GM12878 (cell line): ENCODE measurements at regions not wholly inside any gene's neighbourhood (a gene's known extent, or its start where the extent isn't known, plus 50 kb on each side); places are given as distances from the start of the nearest gene placed in this dataset.

Experiments used
- BCL11A ChIP-seq: IDR thresholded peaks from 2 replicates; pipeline ENCODE4 v1.6.1; 2011; ENCODE audit warnings: low read depth, low read length
- CTCF ChIP-seq, 3 experiments: IDR thresholded peaks in 2 of 3; conservative IDR thresholded peaks in 1 of 3; 2 replicates each; pipeline ENCODE4 v1.5.1; 2011; ENCODE audit warnings: low read depth in 3 of 3, low read length in 3 of 3, mild to moderate bottlenecking in 3 of 3, control low read depth in 2 of 3, moderate library complexity in 2 of 3, inconsistent platforms in 1 of 3, mixed read lengths in 1 of 3; ENCODE audit not compliant: control insufficient read depth in 2 of 3, insufficient read depth in 1 of 3; ENCODE audit errors: extremely low read depth in 1 of 3
- NFYB ChIP-seq: IDR thresholded peaks from 2 replicates; pipeline ENCODE4 v1.6.1; 2011; ENCODE audit warnings: low read depth, mild to moderate bottlenecking, low read length, improper control_type of control experiment, moderate library complexity; ENCODE audit not compliant: insufficient read depth
- USF2 ChIP-seq: IDR thresholded peaks from 2 replicates; pipeline ENCODE4 v1.6.1; 2011; ENCODE audit warnings: low read depth, low read length, improper control_type of control experiment, borderline replicate concordance
- ZNF274 ChIP-seq: IDR thresholded peaks from one replicate; pipeline ENCODE4 v1.8.0; 2011; ENCODE audit not compliant: insufficient read length, insufficient read depth
- ZSCAN29 ChIP-seq: fragments of 450-650 bp; IDR thresholded peaks from 2 replicates; pipeline ENCODE4 v1.6.1; 2017; ENCODE audit warnings: mild to moderate bottlenecking, moderate library complexity

- TF ChIP-seq BCL11A: no peak
- no peak for TF ChIP-seq ZSCAN29
- TF ChIP-seq CTCF (IDR thresholded peaks at IDR 0.05 in 2 of 3, conservative IDR thresholded peaks at IDR 0.05 in 1 of 3; ENCODE audit: control insufficient read depth in 2 of 3, extremely low read depth in 1 of 3, insufficient read depth in 1 of 3, low read depth in 3 of 3, low read length in 3 of 3): no peak
- no peak for TF ChIP-seq ZNF274
- TF ChIP-seq NFYB: no peak
- TF ChIP-seq USF2: no peak
These were observed 57.8 kb upstream of the KY start for GRCh38 chr3:134708671-134709070.
